LoVo (cell line): ENCODE measurements at regions not wholly inside any gene's neighbourhood (a gene's known extent, or its start where the extent isn't known, plus 50 kb on each side); places are given as distances from the start of the nearest gene placed in this dataset.

Experiments
- DNase-seq: peaks from one replicate; pipeline ENCODE4 v3.0.0-alpha.2; 2016; ENCODE audit warnings: low spot score

- DNase-seq = no peak
These were observed 132.9 kb upstream of the SIX2 start for GRCh38 chr2:45141883-45142866.

- no peak for DNase-seq
These were observed 131.4 kb upstream of the SIX2 start for GRCh38 chr2:45140675-45141074.

GRCh38 chr2:45138904-45139303 is 129.7 kb upstream of the SIX2 start:
- DNase-seq = no peak

GRCh38 chr2:45137966-45138695 is 128.9 kb upstream of the SIX2 start:
- DNase-seq = no peak

GRCh38 chr2:45134726-45135125 is 125.5 kb upstream of the SIX2 start:
- no peak for DNase-seq

- DNase-seq = no peak
These were observed 124.8 kb upstream of the SIX2 start for GRCh38 chr2:45134014-45134413.

- DNase-seq = no peak
These were observed 123.3 kb upstream of the SIX2 start for GRCh38 chr2:45132551-45132950.

- DNase-seq = no peak
These were observed 122.3 kb upstream of the SIX2 start for GRCh38 chr2:45131587-45131986.

- no peak for DNase-seq
These were observed 121.5 kb upstream of the SIX2 start for GRCh38 chr2:45130736-45131135.

GRCh38 chr2:45128580-45128997 is 119.3 kb upstream of the SIX2 start:
- peak; percentile 11 for DNase-seq

GRCh38 chr2:45127891-45128290 is 118.6 kb upstream of the SIX2 start:
- DNase-seq = no peak

- DNase-seq = no peak
These were observed 118.1 kb upstream of the SIX2 start for GRCh38 chr2:45127321-45127720.

- DNase-seq = no peak
These were observed 116.0 kb upstream of the SIX2 start for GRCh38 chr2:45125232-45125631.

GRCh38 chr2:45124456-45124855 is 115.2 kb upstream of the SIX2 start:
- no peak for DNase-seq

- no peak for DNase-seq
These were observed 114.4 kb upstream of the SIX2 start for GRCh38 chr2:45123521-45124191.

GRCh38 chr2:45123065-45123464 is 113.8 kb upstream of the SIX2 start:
- DNase-seq = no peak

- DNase-seq = no peak
These were observed 112.1 kb upstream of the SIX2 start for GRCh38 chr2:45121236-45121927.

- no peak for DNase-seq
These were observed 111.3 kb upstream of the SIX2 start for GRCh38 chr2:45120546-45120945.

- DNase-seq = peak; percentile 18
These were observed 110.6 kb upstream of the SIX2 start for GRCh38 chr2:45119855-45120254.

GRCh38 chr2:45119038-45119437 is 109.8 kb upstream of the SIX2 start:
- no peak for DNase-seq

- no peak for DNase-seq
These were observed 108.1 kb upstream of the SIX2 start for GRCh38 chr2:45117383-45117782.

- no peak for DNase-seq
These were observed 105.9 kb upstream of the SIX2 start for GRCh38 chr2:45115181-45115580.
